GM10266 (cell line): ENCODE measurements at regions not wholly inside any gene's neighbourhood (a gene's known extent, or its start where the extent isn't known, plus 50 kb on each side); places are given as distances from the start of the nearest gene placed in this dataset.
A peak's percentile ranks its signal among the peaks of the same experiment; 100 is the strongest.

Experiments
- DNase-seq: peaks from one replicate; pipeline ENCODE4 v3.0.0; 2012; ENCODE audit errors: extremely low spot score
- CTCF ChIP-seq: IDR thresholded peaks from 2 replicates; pipeline ENCODE4 v1.5.1; 2012; ENCODE audit warnings: mild to moderate bottlenecking, low read depth; ENCODE audit not compliant: control insufficient read depth, insufficient read depth; ENCODE audit errors: missing control alignments

- no peak for DNase-seq
- no peak for TF ChIP-seq CTCF
Measured at GRCh38 chr5:174410716-174411478, 313.5 kb upstream of the MSX2 start.

- no peak for TF ChIP-seq CTCF
- no peak for DNase-seq
Measured at GRCh38 chr5:174411479-174411819, 312.9 kb upstream of the MSX2 start.

- TF ChIP-seq CTCF = no peak
- no peak for DNase-seq
Measured at GRCh38 chr5:174412374-174412773, 312.0 kb upstream of the MSX2 start.

- no peak for TF ChIP-seq CTCF
- DNase-seq = no peak
Measured at GRCh38 chr5:174412941-174413340, 311.4 kb upstream of the MSX2 start.

GRCh38 chr5:174413567-174414314, 310.6 kb upstream of the MSX2 start:
- no peak for DNase-seq
- no peak for TF ChIP-seq CTCF

- no peak for TF ChIP-seq CTCF
- DNase-seq = no peak
Measured at GRCh38 chr5:174414315-174414710, 310.1 kb upstream of the MSX2 start.

GRCh38 chr5:174418809-174419539, 305.4 kb upstream of the MSX2 start:
- peak; percentile 9 for TF ChIP-seq CTCF
- no peak for DNase-seq
